Loucy (cell line): ENCODE measurements at regions not wholly inside any gene's neighbourhood (a gene's known extent, or its start where the extent isn't known, plus 50 kb on each side); places are given as distances from the start of the nearest gene placed in this dataset.

Source experiments
- H2AFZ ChIP-seq: fragments of 200-600 bp; sonication (generic); 2 replicates; pipeline ENCODE4 v1.6.0; 2016; ENCODE audit warnings: antibody characterized with exemption, mild to moderate bottlenecking, low read length, moderate library complexity
- H3F3A ChIP-seq: fragments of 200-600 bp; 2 replicates; pipeline ENCODE4 v1.6.0; 2016; ENCODE audit warnings: antibody characterized with exemption, low read depth, mild to moderate bottlenecking
- H3K27me3 ChIP-seq: fragments of 200-600 bp; sonication (generic); 2 replicates; pipeline ENCODE4 v1.6.1; 2014; ENCODE audit warnings: low read length, mild to moderate bottlenecking; ENCODE audit not compliant: insufficient read depth, poor library complexity, severe bottlenecking
- H3K36me3 ChIP-seq: fragments of 200-600 bp; sonication (generic); 2 replicates; pipeline ENCODE4 v1.6.1; 2016; ENCODE audit warnings: low read length; ENCODE audit not compliant: insufficient read depth
- H3K4me1 ChIP-seq: fragments of 200-600 bp; sonication (generic); 2 replicates; pipeline ENCODE4 v1.5.1; 2014; ENCODE audit warnings: low read length, mild to moderate bottlenecking; ENCODE audit not compliant: insufficient read depth, poor library complexity, severe bottlenecking
- H3K4me2 ChIP-seq: fragments of 200-600 bp; sonication (generic); 2 replicates; pipeline ENCODE4 v1.6.0; 2014; ENCODE audit warnings: antibody characterized with exemption, low read length, low read depth, mild to moderate bottlenecking; ENCODE audit not compliant: poor library complexity, severe bottlenecking
- H3K4me3 ChIP-seq: fragments of 200-600 bp; sonication (generic); 2 replicates; pipeline ENCODE4 v1.5.1; 2014; ENCODE audit warnings: low read length, mild to moderate bottlenecking, mixed read lengths; ENCODE audit not compliant: poor library complexity, severe bottlenecking
- H3K79me2 ChIP-seq: fragments of 200-600 bp; sonication (generic); 2 replicates; pipeline ENCODE4 v1.6.1; 2014; ENCODE audit warnings: low read length; ENCODE audit not compliant: insufficient read depth
- H3K9ac ChIP-seq: fragments of 200-600 bp; sonication (generic); 2 replicates; pipeline ENCODE4 v1.6.0; 2014; ENCODE audit warnings: mild to moderate bottlenecking, low read depth, low read length, moderate library complexity; ENCODE audit not compliant: poor library complexity, severe bottlenecking
- H3K9me2 ChIP-seq: fragments of 200-600 bp; sonication (generic); replicated peaks from 2 replicates; pipeline ENCODE4 v1.6.1; 2016; ENCODE audit warnings: low read depth, low read length, mixed read lengths
- H3K9me3 ChIP-seq: fragments of 200-600 bp; sonication (generic); 2 replicates; pipeline ENCODE4 v1.6.1; 2014; ENCODE audit warnings: mild to moderate bottlenecking, antibody characterized with exemption, low read length, low read depth; ENCODE audit not compliant: insufficient read depth
- H4K20me1 ChIP-seq: fragments of 200-600 bp; sonication (generic); 2 replicates; pipeline ENCODE4 v1.6.0; 2014; ENCODE audit warnings: antibody characterized with exemption, low read length, mild to moderate bottlenecking; ENCODE audit not compliant: insufficient read depth, poor library complexity, severe bottlenecking
- CTCF ChIP-seq: fragments of 200-600 bp; sonication (generic); conservative IDR thresholded peaks from 2 replicates; pipeline ENCODE4 v1.5.1; 2014; ENCODE audit warnings: mild to moderate bottlenecking, antibody characterized with exemption, low read length
- EZH2phosphoT487 ChIP-seq: fragments of 200-600 bp; IDR thresholded peaks from 2 replicates; pipeline ENCODE4 v1.6.1; 2018; ENCODE audit warnings: antibody characterized with exemption, mild to moderate bottlenecking, moderate library complexity, borderline replicate concordance

- TF ChIP-seq CTCF, result no peak
- TF ChIP-seq EZH2phosphoT487, result no peak
- Histone ChIP-seq H3K4me2 (no peak overlapping the region), H3K79me2 (no peaks in the 10 kb centered on the region), H3K27me3 (no peaks in the 10 kb centered on the region), H3K4me1 (no peaks in the 10 kb centered on the region), H3K36me3 (no peaks in the 10 kb centered on the region), H3K9me3 (no peaks in the 10 kb centered on the region), H4K20me1 (no peaks in the 10 kb centered on the region), H2AFZ (no peak overlapping the region), H3K9me2 (no peaks in the 10 kb centered on the region), H3K4me3 (no peak overlapping the region), H3F3A (no peaks in the 10 kb centered on the region), H3K9ac (no peak overlapping the region)
These were observed 1314.6 kb upstream of the GBE1 start for GRCh38 chr3:83076041-83076440.

GRCh38 chr3:83074485-83074884 lies 1313.0 kb upstream of the GBE1 start:
- H3K4me1 ChIP-seq, result no peaks in the 10 kb centered on the region

DNA sequence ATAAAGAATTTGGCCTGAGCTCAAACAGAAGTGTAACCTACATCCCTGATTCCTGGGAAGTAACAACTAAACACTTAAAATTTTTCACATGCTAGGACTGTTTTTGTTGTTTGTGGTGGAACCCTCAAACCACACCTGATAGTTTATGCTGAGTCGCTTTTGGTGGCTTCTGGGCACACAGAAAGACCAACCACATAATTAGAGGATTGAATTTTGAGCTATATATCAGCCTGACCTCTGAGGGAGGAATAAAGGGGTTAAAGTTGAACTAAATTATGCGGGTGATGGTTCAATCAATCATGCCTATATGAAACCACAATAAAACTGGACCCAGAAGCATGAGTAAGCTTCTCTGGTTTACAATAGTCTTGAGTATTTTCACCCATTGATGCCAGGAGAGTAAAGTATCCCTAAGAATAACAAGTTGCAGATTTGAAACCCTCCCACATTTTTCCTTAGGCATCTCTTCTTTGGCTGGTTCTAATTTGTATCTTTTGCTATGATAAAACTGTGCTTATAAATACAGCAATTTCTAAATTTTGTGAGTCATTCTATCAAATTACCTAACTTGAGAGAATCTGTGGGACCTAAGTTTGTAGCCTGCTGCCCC lies 1304.5 kb upstream of the GBE1 start:
- Histone ChIP-seq H3K9me3 (0 out of 2 replicates have a peak, but pooled peaks cover 5% of the 10 kb centered on the region), H4K20me1 (no peaks in the 10 kb centered on the region), H3K27me3 (no peaks in the 10 kb centered on the region), H3K79me2 (no peaks in the 10 kb centered on the region), H2AFZ (no peak overlapping the region), H3K4me3 (no peak overlapping the region), H3K9me2 (no peaks in the 10 kb centered on the region), H3F3A (no peaks in the 10 kb centered on the region), H3K4me2 (no peak overlapping the region), H3K36me3 (no peaks in the 10 kb centered on the region), H3K4me1 (no peaks in the 10 kb centered on the region), H3K9ac (no peak overlapping the region)
- no peak for TF ChIP-seq EZH2phosphoT487

More at GRCh38 chr3:83074485-83074884, 1313.0 kb upstream of the GBE1 start:
- no peaks in the 10 kb centered on the region for H3K27me3 ChIP-seq
- no peaks in the 10 kb centered on the region for H3K79me2 ChIP-seq
- no peaks in the 10 kb centered on the region for H3K36me3 ChIP-seq
- H4K20me1 ChIP-seq, result no peaks in the 10 kb centered on the region
- H3K4me2 ChIP-seq, result no peak overlapping the region
- no peaks in the 10 kb centered on the region for H3K9me3 ChIP-seq
- TF ChIP-seq CTCF (no peak), EZH2phosphoT487 (no peak)
- H3K9ac ChIP-seq, result no peak overlapping the region
- H3K4me3 ChIP-seq, result no peak overlapping the region
- H3F3A ChIP-seq, result no peaks in the 10 kb centered on the region
- no peak overlapping the region for H2AFZ ChIP-seq
- H3K9me2 ChIP-seq, result no peaks in the 10 kb centered on the region

- H4K20me1 ChIP-seq, result no peaks in the 10 kb centered on the region
- TF ChIP-seq CTCF (no peak), EZH2phosphoT487 (no peak)
- no peak overlapping the region for H2AFZ ChIP-seq
- no peak overlapping the region for H3K9ac ChIP-seq
- no peaks in the 10 kb centered on the region for H3K36me3 ChIP-seq
- H3F3A ChIP-seq, result no peaks in the 10 kb centered on the region
- H3K4me3 ChIP-seq, result no peak overlapping the region
- no peaks in the 10 kb centered on the region for H3K4me1 ChIP-seq
- no peaks in the 10 kb centered on the region for H3K79me2 ChIP-seq
- no peaks in the 10 kb centered on the region for H3K27me3 ChIP-seq
- H3K9me3 ChIP-seq, result peaks cover 5% of the 10 kb centered on the region; the same call in 1 of the 2 replicates
- no peaks in the 10 kb centered on the region for H3K9me2 ChIP-seq
- no peak overlapping the region for H3K4me2 ChIP-seq
These were observed 1302.0 kb upstream of the GBE1 start for GRCh38 chr3:83063446-83063845.
